Activated T-cell treated with anti-CD3 and anti-CD28 coated beads, Interleukin-2, amount 50 U/mL, for 24 hours (primary cell): ENCODE measurements at regions not wholly inside any gene's neighbourhood (a gene's known extent, or its start where the extent isn't known, plus 50 kb on each side); places are given as distances from the start of the nearest gene placed in this dataset.
"Not testable (repeated sequence)": the region's sequence is repeated elsewhere in the genome, so short reads cannot be mapped to it uniquely, and the experiment has no call there.

ENCODE experiments used
- DNase-seq: peaks from one replicate; pipeline ENCODE4 v3.0.0-alpha.2; 2020
- H3K27ac Mint-ChIP-seq: 2 replicates; pipeline ENCODE4 v1.8.0; 2020; ENCODE audit warnings: mild to moderate bottlenecking, mixed read lengths
- H3K27me3 Mint-ChIP-seq: 2 replicates; pipeline ENCODE4 v1.8.0; 2020; ENCODE audit warnings: mixed read lengths
- H3K36me3 Mint-ChIP-seq: 2 replicates; pipeline ENCODE4 v1.8.0; 2020; ENCODE audit warnings: low read depth, mixed read lengths
- H3K4me1 Mint-ChIP-seq: 2 replicates; pipeline ENCODE4 v1.8.0; 2020; ENCODE audit warnings: low read depth, mixed read lengths
- H3K4me3 Mint-ChIP-seq: 2 replicates; pipeline ENCODE4 v1.8.0; 2020; ENCODE audit warnings: mild to moderate bottlenecking, moderate library complexity, mixed read lengths
- H3K9me3 Mint-ChIP-seq: 2 replicates; pipeline ENCODE4 v1.8.0; 2020; ENCODE audit warnings: mixed read lengths

GRCh38 chr10:114708084-114708483, 50.0 kb upstream of the ABLIM1 start:
- Mint-ChIP-seq H3K9me3 (no peaks in the 10 kb centered on the region), H3K4me3 (no peak overlapping the region), H3K27me3 (peaks cover 59% of the 10 kb centered on the region), H3K36me3 (no peaks in the 10 kb centered on the region), H3K4me1 (no peaks in the 10 kb centered on the region), H3K27ac (no peak overlapping the region)
- no peak for DNase-seq

GRCh38 chr10:114708717-114709335, 50.8 kb upstream of the ABLIM1 start:
- H3K9me3 Mint-ChIP-seq, result no peaks in the 10 kb centered on the region
- H3K27ac Mint-ChIP-seq, result no peak overlapping the region
- H3K4me3 Mint-ChIP-seq, result no peak overlapping the region
- H3K4me1 Mint-ChIP-seq, result no peaks in the 10 kb centered on the region
- DNase-seq, result no peak
- H3K36me3 Mint-ChIP-seq, result no peaks in the 10 kb centered on the region
- H3K27me3 Mint-ChIP-seq, result peaks cover 63% of the 10 kb centered on the region

GRCh38 chr10:114709984-114710383, 51.9 kb upstream of the ABLIM1 start:
- no peak overlapping the region for H3K27ac Mint-ChIP-seq

GRCh38 chr10:114711176-114711868, 53.2 kb upstream of the ABLIM1 start:
- Mint-ChIP-seq H3K4me1 (no peaks in the 10 kb centered on the region), H3K27ac (no peak overlapping the region), H3K36me3 (no peaks in the 10 kb centered on the region), H3K27me3 (peaks cover 65% of the 10 kb centered on the region), H3K4me3 (no peak overlapping the region), H3K9me3 (no peaks in the 10 kb centered on the region)
- DNase-seq, result no peak

More at GRCh38 chr10:114709984-114710383, 51.9 kb upstream of the ABLIM1 start:
- Mint-ChIP-seq H3K36me3 (no peaks in the 10 kb centered on the region), H3K9me3 (no peaks in the 10 kb centered on the region), H3K27me3 (peaks cover 65% of the 10 kb centered on the region), H3K4me1 (no peaks in the 10 kb centered on the region), H3K4me3 (no peak overlapping the region)
- DNase-seq, result no peak

- no peaks in the 10 kb centered on the region for H3K9me3 Mint-ChIP-seq
- no peak for DNase-seq
- no peak overlapping the region for H3K4me3 Mint-ChIP-seq
- H3K4me1 Mint-ChIP-seq, result no peaks in the 10 kb centered on the region
- H3K27ac Mint-ChIP-seq, result no peak overlapping the region
- peaks cover 61% of the 10 kb centered on the region for H3K27me3 Mint-ChIP-seq
- H3K36me3 Mint-ChIP-seq, result no peaks in the 10 kb centered on the region
Observed at GRCh38 chr10:114711869-114712250, 53.8 kb upstream of the ABLIM1 start.

- Mint-ChIP-seq H3K36me3 (no peaks in the 10 kb centered on the region), H3K27me3 (peaks cover 48% of the 10 kb centered on the region), H3K27ac (no peak overlapping the region), H3K4me1 (no peaks in the 10 kb centered on the region), H3K9me3 (no peaks in the 10 kb centered on the region), H3K4me3 (no peak overlapping the region)
- no peak for DNase-seq
Observed at GRCh38 chr10:114713525-114714090, 55.5 kb upstream of the ABLIM1 start.

GRCh38 chr10:114714281-114714741, 56.2 kb upstream of the ABLIM1 start:
- no peak for DNase-seq
- Mint-ChIP-seq H3K36me3 (no peaks in the 10 kb centered on the region), H3K4me1 (no peaks in the 10 kb centered on the region), H3K27me3 (peaks cover 47% of the 10 kb centered on the region), H3K4me3 (no peak overlapping the region), H3K27ac (no peak overlapping the region), H3K9me3 (no peaks in the 10 kb centered on the region)

GRCh38 chr10:114715171-114715670, 57.1 kb upstream of the ABLIM1 start:
- Mint-ChIP-seq H3K36me3 (no peaks in the 10 kb centered on the region), H3K4me1 (no peaks in the 10 kb centered on the region), H3K4me3 (no peak overlapping the region), H3K27me3 (peaks cover 41% of the 10 kb centered on the region), H3K27ac (no peak overlapping the region), H3K9me3 (no peaks in the 10 kb centered on the region)
- no peak for DNase-seq

GRCh38 chr10:114716811-114717404, 58.8 kb upstream of the ABLIM1 start:
- H3K9me3 Mint-ChIP-seq, result no peaks in the 10 kb centered on the region
- H3K4me3 Mint-ChIP-seq, result no peak overlapping the region
- no peaks in the 10 kb centered on the region for H3K4me1 Mint-ChIP-seq
- H3K27me3 Mint-ChIP-seq, result peaks cover 31% of the 10 kb centered on the region
- H3K36me3 Mint-ChIP-seq, result no peaks in the 10 kb centered on the region
- no peak overlapping the region for H3K27ac Mint-ChIP-seq
- no peak for DNase-seq

- H3K36me3 Mint-ChIP-seq, H3K4me1 Mint-ChIP-seq, H3K4me3 Mint-ChIP-seq, H3K9me3 Mint-ChIP-seq, H3K27ac Mint-ChIP-seq, DNase-seq: not testable (repeated sequence)
- peaks cover 25% of the 10 kb centered on the region for H3K27me3 Mint-ChIP-seq
Observed at GRCh38 chr10:114717881-114718280, 59.8 kb upstream of the ABLIM1 start.

GRCh38 chr10:114718374-114718773, 60.3 kb upstream of the ABLIM1 start:
- Mint-ChIP-seq H3K27ac (no peak overlapping the region), H3K4me3 (no peak overlapping the region), H3K27me3 (peaks cover 22% of the 10 kb centered on the region), H3K36me3 (no peaks in the 10 kb centered on the region), H3K9me3 (no peaks in the 10 kb centered on the region), H3K4me1 (no peaks in the 10 kb centered on the region)
- no peak for DNase-seq

GRCh38 chr10:114719311-114719710, 61.2 kb upstream of the ABLIM1 start:
- no peak for DNase-seq
- peaks cover 14% of the 10 kb centered on the region for H3K27me3 Mint-ChIP-seq
- no peak overlapping the region for H3K4me3 Mint-ChIP-seq
- no peak overlapping the region for H3K27ac Mint-ChIP-seq
- H3K4me1 Mint-ChIP-seq, result no peaks in the 10 kb centered on the region
- H3K9me3 Mint-ChIP-seq, result no peaks in the 10 kb centered on the region
- no peaks in the 10 kb centered on the region for H3K36me3 Mint-ChIP-seq

GRCh38 chr10:114720023-114720422, 61.9 kb upstream of the ABLIM1 start:
- H3K9me3 Mint-ChIP-seq, DNase-seq, H3K4me3 Mint-ChIP-seq, H3K4me1 Mint-ChIP-seq, H3K27ac Mint-ChIP-seq, H3K36me3 Mint-ChIP-seq: not testable (repeated sequence)
- peaks cover 12% of the 10 kb centered on the region for H3K27me3 Mint-ChIP-seq

GRCh38 chr10:114720685-114721278, 62.7 kb upstream of the ABLIM1 start:
- Mint-ChIP-seq H3K4me3 (no peak overlapping the region), H3K4me1 (no peaks in the 10 kb centered on the region), H3K9me3 (no peaks in the 10 kb centered on the region), H3K27me3 (peaks cover 6% of the 10 kb centered on the region), H3K27ac (no peak overlapping the region), H3K36me3 (no peaks in the 10 kb centered on the region)
- DNase-seq, result no peak
